GM18951 (cell line): ENCODE measurements at regions not wholly inside any gene's neighbourhood (a gene's known extent, or its start where the extent isn't known, plus 50 kb on each side); places are given as distances from the start of the nearest gene placed in this dataset.

Source experiments
- POLR2A ChIP-seq: IDR thresholded peaks from 4 replicates; pipeline ENCODE4 v1.6.1; 2011; ENCODE audit warnings: mild to moderate bottlenecking; ENCODE audit not compliant: insufficient read length, insufficient read depth; ENCODE audit errors: extremely low read depth
- in situ Hi-C: fragments of 300-500 bp; cut with MboI; formaldehyde crosslinking; loops from one replicate; pipeline ENCODE4 v1.12.0; 2022; ENCODE audit warnings: low sequenced_read_pairs, mixed read lengths, inconsistent platforms; ENCODE audit not compliant: unreplicated experiment

- no peak for TF ChIP-seq POLR2A
- in situ Hi-C loops, result no loop called here
These were observed 50.3 kb downstream of the NAV1 start for GRCh38 chr1:201589186-201589585.

GRCh38 chr1:201590474-201590873, 51.5 kb downstream of the NAV1 start:
- in situ Hi-C loops, result no loop called here
- no peak for TF ChIP-seq POLR2A

- in situ Hi-C loops, result no loop called here
These were observed 52.4 kb downstream of the NAV1 start for GRCh38 chr1:201591348-201591747.

GRCh38 chr1:201591981-201592380, 53.1 kb downstream of the NAV1 start:
- in situ Hi-C loops, result no loop called here

More at GRCh38 chr1:201591348-201591747, 52.4 kb downstream of the NAV1 start:
- TF ChIP-seq POLR2A, result no peak

GRCh38 chr1:201593200-201593921, 54.4 kb downstream of the NAV1 start:
- no peak for TF ChIP-seq POLR2A
- in situ Hi-C loops, result no loop called here

More at GRCh38 chr1:201591981-201592380, 53.1 kb downstream of the NAV1 start:
- no peak for TF ChIP-seq POLR2A

GRCh38 chr1:201594575-201595245, 55.8 kb downstream of the NAV1 start:
- in situ Hi-C loops, result no loop called here
- TF ChIP-seq POLR2A, result no peak

- in situ Hi-C loops, result no loop called here
- no peak for TF ChIP-seq POLR2A
These were observed 56.5 kb downstream of the NAV1 start for GRCh38 chr1:201595381-201595780.

GRCh38 chr1:201596101-201596868, 57.4 kb downstream of the NAV1 start:
- in situ Hi-C loops, result no loop called here
- no peak for TF ChIP-seq POLR2A

- TF ChIP-seq POLR2A, result no peak
- in situ Hi-C loops, result no loop called here
These were observed 58.8 kb downstream of the NAV1 start for GRCh38 chr1:201597551-201598230.

GRCh38 chr1:201598396-201598795, 59.5 kb downstream of the NAV1 start:
- TF ChIP-seq POLR2A, result no peak
- in situ Hi-C loops, result no loop called here

- in situ Hi-C loops, result no loop called here
- no peak for TF ChIP-seq POLR2A
These were observed 60.0 kb downstream of the NAV1 start for GRCh38 chr1:201598973-201599372.

GRCh38 chr1:201599548-201599947, 60.6 kb downstream of the NAV1 start:
- TF ChIP-seq POLR2A, result no peak
- in situ Hi-C loops, result no loop called here
